PC-9 (cell line): ENCODE measurements at regions not wholly inside any gene's neighbourhood (a gene's known extent, or its start where the extent isn't known, plus 50 kb on each side); places are given as distances from the start of the nearest gene placed in this dataset.

ENCODE experiments used
- CTCF ChIP-seq: fragments of 200-600 bp; sonication (generic); conservative IDR thresholded peaks from 2 replicates; pipeline ENCODE4 v1.6.1; 2017; ENCODE audit warnings: mixed run types, antibody characterized with exemption, mild to moderate bottlenecking, moderate library complexity
- EZH2 ChIP-seq: fragments of 200-600 bp; sonication (generic); IDR thresholded peaks from 2 replicates; pipeline ENCODE4 v1.8.0; 2017; ENCODE audit warnings: antibody characterized with exemption, low read depth

GRCh38 chr17:74063439-74063838, 140.0 kb upstream of the RPL38 start:
- no peak for TF ChIP-seq CTCF
- no peak for TF ChIP-seq EZH2
